8988T (cell line): ENCODE measurements at regions not wholly inside any gene's neighbourhood (a gene's known extent, or its start where the extent isn't known, plus 50 kb on each side); places are given as distances from the start of the nearest gene placed in this dataset.
"Not testable (repeated sequence)": the region's sequence is repeated elsewhere in the genome, so short reads cannot be mapped to it uniquely, and the experiment has no call there.

Source experiments
- DNase-seq: peaks from one replicate; pipeline ENCODE4 v3.0.0; 2011

- DNase-seq, result no peak
These were observed 123.7 kb upstream of the SPRED1 start for GRCh38 chr15:38128921-38129320.

GRCh38 chr15:38129531-38130204 is 123.0 kb upstream of the SPRED1 start:
- no peak for DNase-seq

- no peak for DNase-seq
These were observed 122.5 kb upstream of the SPRED1 start for GRCh38 chr15:38130205-38130567.

GRCh38 chr15:38130740-38131498 is 121.7 kb upstream of the SPRED1 start:
- DNase-seq, result no peak

GRCh38 chr15:38134252-38134651 is 118.4 kb upstream of the SPRED1 start:
- no peak for DNase-seq

GRCh38 chr15:38142195-38142594 is 110.4 kb upstream of the SPRED1 start:
- not testable (repeated sequence) for DNase-seq

GRCh38 chr15:38144921-38145320 is 107.7 kb upstream of the SPRED1 start:
- DNase-seq, result no peak

GRCh38 chr15:38145651-38146111 is 107.0 kb upstream of the SPRED1 start:
- DNase-seq, result no peak

GRCh38 chr15:38147246-38147645 is 105.4 kb upstream of the SPRED1 start:
- no peak for DNase-seq

- no peak for DNase-seq
These were observed 104.2 kb upstream of the SPRED1 start for GRCh38 chr15:38148471-38148870.

- no peak for DNase-seq
These were observed 103.3 kb upstream of the SPRED1 start for GRCh38 chr15:38149315-38149714.

- no peak for DNase-seq
These were observed 102.5 kb upstream of the SPRED1 start for GRCh38 chr15:38150148-38150547.

- DNase-seq, result no peak
These were observed 101.8 kb upstream of the SPRED1 start for GRCh38 chr15:38150794-38151193.

GRCh38 chr15:38153781-38154180 is 98.9 kb upstream of the SPRED1 start:
- no peak for DNase-seq

- DNase-seq, result no peak
These were observed 98.4 kb upstream of the SPRED1 start for GRCh38 chr15:38154255-38154654.

- DNase-seq, result no peak
These were observed 97.8 kb upstream of the SPRED1 start for GRCh38 chr15:38154837-38155236.

GRCh38 chr15:38163658-38164057 is 89.0 kb upstream of the SPRED1 start:
- DNase-seq, result no peak

GRCh38 chr15:38164061-38164460 is 88.6 kb upstream of the SPRED1 start:
- no peak for DNase-seq

GRCh38 chr15:38164507-38164906 is 88.1 kb upstream of the SPRED1 start:
- no peak for DNase-seq

- no peak for DNase-seq
These were observed 84.1 kb upstream of the SPRED1 start for GRCh38 chr15:38168467-38169070.

GRCh38 chr15:38171973-38172372 is 80.7 kb upstream of the SPRED1 start:
- DNase-seq, result no peak

GRCh38 chr15:38174691-38175090 is 77.9 kb upstream of the SPRED1 start:
- DNase-seq, result no peak

GRCh38 chr15:38176155-38176554 is 76.5 kb upstream of the SPRED1 start:
- no peak for DNase-seq

- DNase-seq, result no peak
These were observed 75.9 kb upstream of the SPRED1 start for GRCh38 chr15:38176691-38177090.
